PC-9 (cell line): ENCODE measurements at regions not wholly inside any gene's neighbourhood (a gene's known extent, or its start where the extent isn't known, plus 50 kb on each side); places are given as distances from the start of the nearest gene placed in this dataset.
"Not testable (repeated sequence)": the region's sequence is repeated elsewhere in the genome, so short reads cannot be mapped to it uniquely, and the experiment has no call there.

Source experiments
- BruUV-seq: library from RNA; stranded (reverse); fragments of 400-500 nt; replicated peaks from 2 replicates; lab custom pipeline; 2021; lab: Mats Ljungman, UMichigan
- CTCF ChIA-PET: fragments of 300-600 bp; sonication (Branson Sonifier 250); formaldehyde crosslinking; loops from one replicate; lab custom pipeline; 2022; ENCODE audit warnings: antibody characterized with exemption; lab: Charles Lee
- POLR2A ChIA-PET: fragments of 300-600 bp; sonication (Branson Sonifier 250); formaldehyde crosslinking; loops from one replicate; lab custom pipeline; 2022; ENCODE audit warnings: antibody characterized with exemption; ENCODE audit not compliant: unreplicated experiment; lab: Charles Lee
- DNase-seq, 2 experiments: peaks; one replicate each; pipeline versions ENCODE4 v3.0.0 to v3.0.0-alpha.2; 2015 to 2022; ENCODE audit warnings: mixed read lengths in 1 of 2
- H2AFZ ChIP-seq: fragments of 200-600 bp; sonication (generic); 2 replicates; pipeline ENCODE4 v1.8.1; 2017; ENCODE audit warnings: antibody characterized with exemption
- H3F3A ChIP-seq: fragments of 200-600 bp; sonication (generic); 2 replicates; pipeline ENCODE4 v1.8.1; 2017; ENCODE audit warnings: antibody characterized with exemption, mild to moderate bottlenecking, low read depth; ENCODE audit not compliant: insufficient read depth
- H3K27ac ChIP-seq: fragments of 200-600 bp; sonication (generic); 2 replicates; pipeline ENCODE4 v1.6.1; 2016; ENCODE audit warnings: mixed run types
- H3K27me3 ChIP-seq: fragments of 200-600 bp; sonication (generic); 2 replicates; pipeline ENCODE4 v1.6.1; 2016; ENCODE audit warnings: low read depth, mixed run types; ENCODE audit not compliant: insufficient read depth
- H3K36me3 ChIP-seq: fragments of 200-600 bp; sonication (generic); 2 replicates; pipeline ENCODE4 v1.6.1; 2016; ENCODE audit warnings: low read depth, mixed run types
- H3K4me1 ChIP-seq: fragments of 200-600 bp; sonication (generic); replicated peaks from 2 replicates; pipeline ENCODE4 v1.6.1; 2016; ENCODE audit warnings: mixed run types; ENCODE audit not compliant: insufficient read depth
- H3K4me2 ChIP-seq: fragments of 200-600 bp; sonication (generic); 2 replicates; pipeline ENCODE4 v1.6.1; 2017; ENCODE audit warnings: mixed run types
- H3K4me3 ChIP-seq: fragments of 200-600 bp; sonication (generic); 2 replicates; pipeline ENCODE4 v1.6.1; 2016; ENCODE audit warnings: mixed run types
- H3K79me2 ChIP-seq: fragments of 200-600 bp; sonication (generic); 2 replicates; pipeline ENCODE4 v1.6.1; 2017; ENCODE audit warnings: low read depth, mixed run types
- H3K9me2 ChIP-seq: fragments of 200-600 bp; sonication (generic); 2 replicates; pipeline ENCODE4 v1.8.1; 2017; ENCODE audit warnings: mild to moderate bottlenecking; ENCODE audit not compliant: insufficient read depth
- H3K9me3 ChIP-seq: fragments of 200-600 bp; sonication (generic); 2 replicates; pipeline ENCODE4 v1.8.1; 2016; ENCODE audit warnings: low read depth; ENCODE audit not compliant: insufficient read depth
- H4K20me1 ChIP-seq: fragments of 200-600 bp; sonication (generic); 2 replicates; pipeline ENCODE4 v1.8.1; 2017; ENCODE audit not compliant: insufficient read depth
- CTCF ChIP-seq: fragments of 200-600 bp; sonication (generic); conservative IDR thresholded peaks from 2 replicates; pipeline ENCODE4 v1.6.1; 2017; ENCODE audit warnings: mixed run types, antibody characterized with exemption, mild to moderate bottlenecking, moderate library complexity
- EZH2 ChIP-seq: fragments of 200-600 bp; sonication (generic); IDR thresholded peaks from 2 replicates; pipeline ENCODE4 v1.8.0; 2017; ENCODE audit warnings: antibody characterized with exemption, low read depth
- intact Hi-C: fragments of 100-400 bp; cut with micrococcal nuclease; formaldehyde crosslinking; loops from one replicate; pipeline ENCODE4 v1.10.0; 2022; ENCODE audit not compliant: unreplicated experiment

DNA sequence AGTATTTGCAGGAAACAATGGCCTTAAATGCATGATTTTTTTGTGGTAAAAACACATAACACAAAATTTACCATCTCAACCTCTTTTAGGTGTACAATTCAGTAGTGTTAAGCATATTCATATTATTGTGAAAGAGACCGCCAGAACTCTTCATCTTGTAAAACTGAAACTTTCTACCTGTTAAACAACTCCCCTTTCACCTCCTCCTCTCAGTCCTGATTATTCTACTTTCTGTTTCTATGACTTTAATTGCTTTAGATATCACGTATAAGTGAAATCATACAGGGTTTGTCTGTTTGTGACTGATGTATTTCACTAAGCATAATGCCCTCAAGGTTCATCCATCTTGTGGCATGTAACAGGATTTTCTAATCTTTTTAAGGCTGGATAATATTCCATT, 353.4 kb downstream of the ADAMTS20 start:
- intact Hi-C loops, result no loop called here
- no peaks in the 10 kb centered on the region for H3F3A ChIP-seq
- H3K4me2 ChIP-seq, result no peak overlapping the region
- CTCF ChIA-PET, result no interaction called here
- TF ChIP-seq EZH2, result no peak
- TF ChIP-seq CTCF, result no peak
- H2AFZ ChIP-seq, result no peak overlapping the region
- DNase-seq, result no peak
- H3K9me2 ChIP-seq, result no peaks in the 10 kb centered on the region; the same call in 1 of the 2 replicates
- H3K27me3 ChIP-seq, result no peaks in the 10 kb centered on the region
- no TSS peak for BruUV-seq
- no peaks in the 10 kb centered on the region for H3K79me2 ChIP-seq
- H3K36me3 ChIP-seq, result no peaks in the 10 kb centered on the region
- H3K27ac ChIP-seq, result no peak overlapping the region
- H3K4me3 ChIP-seq, result no peak overlapping the region
- no peaks in the 10 kb centered on the region for H3K9me3 ChIP-seq
- H3K4me1 ChIP-seq, result no peaks in the 10 kb centered on the region
- POLR2A ChIA-PET, result no interaction called here
- H4K20me1 ChIP-seq, result no peaks in the 10 kb centered on the region

DNA sequence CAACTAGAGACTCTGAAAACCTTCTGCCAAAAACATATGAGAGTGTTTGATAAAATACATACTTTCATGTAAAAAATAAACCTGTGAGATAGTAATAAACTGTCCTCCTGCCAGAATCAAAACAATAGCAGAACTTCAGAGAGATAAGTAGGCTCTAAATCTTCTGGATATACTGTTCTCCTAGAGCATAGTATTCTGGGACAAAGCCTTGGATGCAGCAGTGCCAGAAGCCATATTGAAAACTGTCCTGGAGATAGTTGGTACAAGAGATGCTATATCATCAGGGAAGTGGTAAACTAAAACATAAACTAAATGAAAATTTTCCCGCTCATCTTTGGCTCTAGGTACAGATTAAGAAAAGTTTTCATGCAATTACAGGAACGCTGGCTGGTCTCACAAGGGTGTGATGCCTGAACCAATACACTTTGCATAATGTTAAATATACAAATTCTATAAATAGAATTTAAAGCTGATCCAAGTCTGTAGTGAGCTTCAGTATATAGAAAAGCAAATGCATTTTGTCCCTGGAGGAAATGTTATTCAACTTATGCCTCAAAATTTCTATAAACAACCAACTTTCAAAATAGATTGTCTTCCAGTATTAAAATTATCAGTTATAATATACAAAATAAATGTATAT, 355.6 kb downstream of the ADAMTS20 start:
- Histone ChIP-seq H3F3A (no peaks in the 10 kb centered on the region), H3K4me1 (no peaks in the 10 kb centered on the region), H3K9me2 (no peaks in the 10 kb centered on the region; the same call in 1 of the 2 replicates), H4K20me1 (no peaks in the 10 kb centered on the region), H3K79me2 (no peaks in the 10 kb centered on the region), H3K4me2 (no peak overlapping the region), H3K27me3 (no peaks in the 10 kb centered on the region), H3K27ac (no peak overlapping the region), H3K36me3 (no peaks in the 10 kb centered on the region), H3K4me3 (no peak overlapping the region), H3K9me3 (no peaks in the 10 kb centered on the region), H2AFZ (0 out of 2 replicates have a peak overlapping the region, but pooled peaks have one; percentile 67)
- intact Hi-C loops, result no loop called here
- no peak for DNase-seq
- ChIA-PET POLR2A (no interaction called here), CTCF (no interaction called here)
- no TSS peak for BruUV-seq
- TF ChIP-seq EZH2 (no peak), CTCF (no peak)

GRCh38 chr12:43193096-43193495, 358.9 kb downstream of the ADAMTS20 start:
- H3K27ac ChIP-seq, H3F3A ChIP-seq, H3K9me3 ChIP-seq, H4K20me1 ChIP-seq, H3K36me3 ChIP-seq, H3K79me2 ChIP-seq, H3K9me2 ChIP-seq, DNase-seq, H3K4me1 ChIP-seq, H3K27me3 ChIP-seq, CTCF ChIA-PET, intact Hi-C loops, H3K4me2 ChIP-seq, H3K4me3 ChIP-seq, BruUV-seq, H2AFZ ChIP-seq: not testable (repeated sequence)
- POLR2A ChIA-PET, result interaction anchor here (0.6 kb wide), 1 partner anchor 88 kb away, joined by 6 read pairs; no protein-coding TSS in a partner anchor

DNA sequence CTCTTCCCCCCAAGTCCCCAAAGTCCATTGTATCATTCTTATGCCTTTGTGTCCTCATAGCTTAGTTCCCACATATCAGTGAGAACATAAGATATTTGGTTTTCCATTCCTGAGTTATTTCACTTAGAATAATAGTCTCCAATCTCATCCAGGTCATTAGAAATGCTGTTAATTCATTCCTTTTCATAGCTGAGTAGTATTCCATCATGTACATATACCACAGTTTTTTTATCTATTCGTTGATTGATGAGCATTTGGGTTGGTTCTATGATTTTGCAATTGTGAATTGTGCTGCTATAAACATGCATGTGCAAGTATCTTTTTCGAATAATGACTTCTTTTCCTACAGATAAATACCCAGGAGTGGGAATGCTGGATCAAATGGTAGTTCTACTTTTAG, 359.6 kb downstream of the ADAMTS20 start:
- POLR2A ChIA-PET, result interaction anchor here (0.6 kb wide), 1 partner anchor 87 kb away, joined by 6 read pairs; no protein-coding TSS in a partner anchor
- CTCF ChIA-PET, result not testable (repeated sequence)

More for the DNA sequence above, 359.6 kb downstream of the ADAMTS20 start:
- H3K4me2 ChIP-seq, H2AFZ ChIP-seq, H4K20me1 ChIP-seq, H3F3A ChIP-seq, DNase-seq, BruUV-seq, H3K9me3 ChIP-seq, H3K27me3 ChIP-seq, intact Hi-C loops, H3K9me2 ChIP-seq, H3K27ac ChIP-seq, H3K4me1 ChIP-seq, H3K36me3 ChIP-seq, H3K4me3 ChIP-seq, H3K79me2 ChIP-seq: not testable (repeated sequence)
